LHCN-M2 (cell line): ENCODE measurements at regions not wholly inside any gene's neighbourhood (a gene's known extent, or its start where the extent isn't known, plus 50 kb on each side); places are given as distances from the start of the nearest gene placed in this dataset.
"Not testable (repeated sequence)": the region's sequence is repeated elsewhere in the genome, so short reads cannot be mapped to it uniquely, and the experiment has no call there.

Experiments
- DNase-seq: peaks from one replicate; pipeline ENCODE4 v3.0.0-alpha.2; 2012; ENCODE audit warnings: low read depth

DNA sequence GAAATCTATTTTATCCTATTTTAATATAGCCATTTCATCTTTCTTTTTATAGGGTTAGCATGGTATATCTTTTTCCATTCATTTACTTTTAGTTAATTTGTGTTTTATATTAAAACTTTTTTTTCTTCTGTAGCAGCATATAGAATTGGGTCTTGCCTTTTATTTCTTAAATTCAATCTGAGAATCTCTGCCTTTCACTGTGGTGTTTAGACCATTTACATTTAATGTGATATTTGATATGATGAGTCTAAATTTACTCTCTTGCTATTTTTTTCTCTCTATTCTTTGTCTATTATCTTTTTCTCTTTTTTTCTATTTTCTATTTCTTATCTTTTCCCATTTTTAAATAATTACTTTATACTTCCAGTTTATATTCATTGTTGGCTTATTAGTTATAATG lies 105.4 kb upstream of the HAND2 start:
- DNase-seq, result no peak

DNA sequence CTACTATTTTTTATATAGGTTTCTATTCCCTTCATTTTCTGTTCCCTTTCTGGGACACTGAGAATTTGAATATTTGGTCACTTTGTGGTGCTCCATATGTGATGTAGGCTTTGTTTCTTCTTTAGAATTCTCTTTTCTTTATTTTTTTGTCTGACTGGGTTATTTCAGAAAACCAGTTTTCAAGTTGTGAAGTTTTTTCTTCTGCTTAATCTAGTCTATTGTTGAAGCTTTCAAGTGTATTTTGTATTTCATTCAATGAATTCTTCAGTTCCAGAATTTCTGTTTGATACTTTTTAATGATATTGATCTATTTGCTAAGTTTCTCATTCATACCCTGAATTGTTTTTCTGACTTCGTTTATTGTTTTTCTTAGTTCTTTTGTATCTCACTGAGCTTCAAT lies 96.2 kb upstream of the HAND2 start:
- no peak for DNase-seq

DNA sequence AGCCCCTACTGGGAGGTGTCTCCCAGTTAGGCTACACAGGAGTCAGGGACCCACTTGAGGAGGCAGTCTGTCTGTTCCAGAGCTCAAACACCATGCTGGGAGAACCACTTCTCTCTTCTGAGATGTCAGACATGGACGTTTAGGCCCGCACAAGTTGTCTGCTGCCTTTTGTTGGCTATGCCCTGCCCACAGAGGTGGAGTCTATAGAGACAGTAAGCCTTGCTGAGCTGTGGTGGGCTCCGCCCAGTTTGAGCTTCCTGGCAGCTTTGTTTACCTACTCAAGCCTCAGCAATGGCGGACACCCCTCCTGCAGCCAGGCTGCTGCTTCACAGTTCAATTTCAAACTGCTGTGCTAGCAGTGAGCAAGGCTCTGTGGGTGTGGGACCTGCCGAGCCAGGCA lies 88.6 kb upstream of the HAND2 start:
- not testable (repeated sequence) for DNase-seq

DNA sequence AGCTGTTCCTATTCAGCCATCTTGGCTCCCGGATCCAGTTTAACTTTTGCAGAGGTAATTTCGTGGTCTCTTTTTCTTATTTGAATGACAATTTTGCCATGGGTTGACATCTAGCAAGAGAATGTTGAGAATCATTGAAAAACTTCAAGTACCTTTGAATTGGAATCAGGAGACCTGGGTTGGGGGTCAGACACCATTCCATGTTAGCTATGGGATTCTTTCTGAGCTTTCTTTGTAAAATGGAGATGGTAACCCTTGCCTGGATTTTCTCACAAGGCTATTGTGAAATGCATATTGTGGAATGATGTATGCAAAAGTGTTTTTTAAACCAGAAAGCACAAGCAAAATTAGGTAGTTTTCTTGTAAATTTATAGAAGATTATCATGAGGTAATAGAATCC lies 79.1 kb upstream of the HAND2 start:
- DNase-seq, result no peak

DNA sequence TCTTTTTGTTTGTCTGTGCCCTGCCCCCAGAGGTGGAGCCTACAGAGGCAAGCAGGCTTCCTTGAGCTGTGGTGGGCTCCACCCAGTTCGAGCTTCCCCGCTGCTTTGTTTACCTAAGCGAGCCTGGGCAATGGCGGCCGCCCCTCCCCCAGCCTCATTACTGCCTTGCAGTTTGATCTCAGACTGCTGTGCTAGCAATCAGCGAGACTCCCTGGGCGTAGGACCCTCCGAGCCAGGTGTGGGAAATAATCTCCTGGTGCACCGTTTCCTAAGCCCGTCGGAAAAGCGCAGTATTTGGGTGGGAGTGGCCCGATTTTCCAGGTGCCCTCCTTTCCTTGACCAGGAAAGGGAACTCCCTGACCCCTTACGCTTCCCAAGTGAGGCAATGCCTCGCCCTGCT lies 78.6 kb upstream of the HAND2 start:
- DNase-seq, result not testable (repeated sequence)

DNA sequence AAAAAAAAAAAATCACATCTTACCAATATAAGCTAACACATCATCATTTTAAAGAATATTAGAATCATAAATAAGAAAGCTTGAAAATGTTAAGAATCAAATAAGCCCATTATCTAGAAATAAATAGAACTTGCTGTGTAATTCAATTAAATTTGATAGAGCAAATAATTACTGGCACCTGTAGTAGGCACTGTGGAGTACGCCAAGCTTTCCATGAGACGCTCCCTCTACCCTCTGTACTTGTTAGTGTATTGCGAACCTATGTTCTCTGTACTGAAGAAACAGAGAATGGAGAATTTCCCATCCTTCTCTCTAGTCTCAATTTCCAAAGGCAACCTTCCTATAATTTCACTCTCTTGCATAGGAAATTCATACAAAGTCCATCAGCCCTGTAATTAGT lies 61.7 kb upstream of the HAND2 start:
- DNase-seq, result no peak

DNA sequence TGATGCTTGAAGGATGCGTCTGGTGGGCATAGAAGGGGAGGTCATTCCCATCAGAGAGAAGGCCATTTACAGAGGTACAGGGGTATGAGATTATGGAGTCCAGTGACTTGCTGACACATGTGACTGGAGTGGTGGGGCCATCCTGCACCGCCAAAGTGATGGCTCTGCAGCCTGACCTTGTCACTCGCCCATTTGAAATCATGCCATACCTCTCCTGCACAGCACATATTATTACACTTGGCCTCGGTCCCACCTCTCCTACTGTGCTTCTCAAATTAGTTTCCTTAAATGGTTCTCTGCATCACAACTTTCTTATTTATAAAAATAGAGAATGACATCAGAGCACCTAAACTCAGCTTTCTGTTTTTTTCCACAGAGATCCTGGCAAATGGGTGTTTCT lies 60.7 kb upstream of the HAND2 start:
- no peak for DNase-seq

DNA sequence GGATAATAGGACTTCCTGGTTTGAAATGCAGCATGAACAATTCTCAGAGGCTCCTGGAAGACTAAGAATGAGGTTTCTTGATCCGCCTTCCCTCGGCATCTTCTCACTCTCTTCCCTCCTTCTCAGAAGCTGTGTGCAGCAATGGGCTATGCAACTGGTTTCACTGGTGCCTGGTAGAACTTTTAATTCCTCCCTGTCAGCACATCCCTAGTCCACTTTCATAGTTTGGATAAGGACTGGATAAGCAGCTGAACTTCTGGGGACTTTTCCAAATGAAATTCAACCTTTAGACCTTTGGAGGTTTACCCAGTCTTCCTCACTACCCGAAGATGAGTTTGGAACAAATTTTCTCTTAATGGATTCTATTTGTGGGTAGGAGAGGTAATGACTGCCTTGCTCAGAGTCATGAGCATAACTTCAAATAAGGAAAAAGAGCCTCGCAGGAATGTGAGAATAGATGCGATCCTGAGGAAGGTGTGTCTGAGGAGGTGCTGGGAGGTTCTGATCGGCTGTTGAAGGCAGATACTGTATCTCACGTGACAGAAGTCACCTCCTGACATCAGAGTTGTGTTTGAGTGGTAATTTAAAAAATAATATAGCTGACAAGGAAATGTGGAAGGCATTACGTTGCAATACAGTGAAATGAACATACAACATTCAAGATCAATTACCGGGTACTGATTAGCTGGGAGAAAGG lies 56.0 kb upstream of the HAND2 start:
- DNase-seq, result no peak

DNA sequence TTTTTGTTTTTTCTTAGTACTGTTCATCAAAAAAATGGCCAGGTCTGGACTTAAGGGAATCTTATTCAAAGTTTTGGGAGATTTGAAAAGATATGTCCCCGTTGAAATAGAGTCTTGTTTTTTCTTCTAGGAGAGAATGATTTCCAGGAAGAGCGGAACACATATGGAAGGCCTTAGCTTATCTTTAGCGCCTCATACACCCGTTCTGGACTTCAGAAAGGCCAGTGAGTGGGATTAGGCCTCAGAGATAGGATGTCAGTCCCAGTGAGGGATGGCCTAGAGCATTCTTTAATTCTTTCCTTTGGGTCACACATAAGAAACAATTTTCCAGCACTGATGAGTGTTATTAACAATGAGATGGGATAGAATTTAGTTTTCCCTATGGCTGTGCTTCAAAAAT lies 54.5 kb upstream of the HAND2 start:
- no peak for DNase-seq
